ENCODE measurements at regions not wholly inside any gene's neighbourhood (a gene's known extent, or its start where the extent isn't known, plus 50 kb on each side); places are given as distances from the start of the nearest gene placed in this dataset.
"Not testable (repeated sequence)": the region's sequence is repeated elsewhere in the genome, so short reads cannot be mapped to it uniquely, and the experiment has no call there.

DNA sequence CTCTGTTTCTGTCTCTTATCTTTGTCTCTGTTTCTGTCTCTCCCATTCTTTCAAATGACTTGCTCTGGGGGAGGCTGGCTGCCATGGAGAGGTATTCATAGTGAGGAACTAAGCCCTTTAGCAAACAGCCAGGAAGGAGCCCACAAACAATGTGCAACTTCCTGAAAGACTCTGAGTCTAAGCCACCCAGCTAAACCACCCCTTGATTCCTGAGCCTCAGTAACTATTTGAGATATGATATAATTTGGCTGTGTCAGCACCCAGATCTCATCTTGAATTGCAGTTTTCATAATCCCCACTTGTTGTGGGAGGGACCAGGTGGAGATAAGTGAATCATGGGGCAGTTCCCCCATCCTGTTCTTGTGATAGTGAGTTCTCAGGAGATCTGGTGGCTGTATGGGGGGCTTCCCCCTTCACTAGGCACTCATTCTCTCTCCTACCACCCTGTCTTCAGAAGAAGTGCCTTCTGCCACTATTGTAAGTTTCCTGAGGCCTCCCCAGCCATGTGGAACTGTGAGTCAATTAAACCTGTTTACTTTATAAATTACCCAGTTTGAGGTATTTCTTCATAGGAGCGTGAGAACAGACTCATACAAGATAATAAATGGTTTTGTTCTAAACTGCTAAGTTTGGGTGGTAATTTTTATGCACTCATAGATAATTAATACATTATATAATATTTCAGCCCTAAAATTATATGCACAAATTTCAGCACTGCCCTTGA lies 121.2 kb upstream of the FOXP2 start:
- H3K27me3 ChIP-seq (ENCODE audit: low read depth): no peaks in the 10 kb centered on the region
- DNase-seq: no peak
- H3K4me1 ChIP-seq: no peaks in the 10 kb centered on the region
- no peak overlapping the region for H3K27ac ChIP-seq (replicated peaks)
- intact Hi-C loops (cut with micrococcal nuclease): no loop called here
- TF ChIP-seq, protein P1, sequence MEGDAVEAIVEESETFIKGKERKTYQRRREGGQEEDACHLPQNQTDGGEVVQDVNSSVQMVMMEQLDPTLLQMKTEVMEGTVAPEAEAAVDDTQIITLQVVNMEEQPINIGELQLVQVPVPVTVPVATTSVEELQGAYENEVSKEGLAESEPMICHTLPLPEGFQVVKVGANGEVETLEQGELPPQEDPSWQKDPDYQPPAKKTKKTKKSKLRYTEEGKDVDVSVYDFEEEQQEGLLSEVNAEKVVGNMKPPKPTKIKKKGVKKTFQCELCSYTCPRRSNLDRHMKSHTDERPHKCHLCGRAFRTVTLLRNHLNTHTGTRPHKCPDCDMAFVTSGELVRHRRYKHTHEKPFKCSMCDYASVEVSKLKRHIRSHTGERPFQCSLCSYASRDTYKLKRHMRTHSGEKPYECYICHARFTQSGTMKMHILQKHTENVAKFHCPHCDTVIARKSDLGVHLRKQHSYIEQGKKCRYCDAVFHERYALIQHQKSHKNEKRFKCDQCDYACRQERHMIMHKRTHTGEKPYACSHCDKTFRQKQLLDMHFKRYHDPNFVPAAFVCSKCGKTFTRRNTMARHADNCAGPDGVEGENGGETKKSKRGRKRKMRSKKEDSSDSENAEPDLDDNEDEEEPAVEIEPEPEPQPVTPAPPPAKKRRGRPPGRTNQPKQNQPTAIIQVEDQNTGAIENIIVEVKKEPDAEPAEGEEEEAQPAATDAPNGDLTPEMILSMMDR (IDR thresholded peaks at IDR 0.05; ENCODE audit: borderline replicate concordance): no peak
- peaks cover 9% of the 10 kb centered on the region for H3K9me3 ChIP-seq (replicated peaks)
- H3K36me3 ChIP-seq: no peaks in the 10 kb centered on the region
- no peak overlapping the region for H3K4me3 ChIP-seq

DNA sequence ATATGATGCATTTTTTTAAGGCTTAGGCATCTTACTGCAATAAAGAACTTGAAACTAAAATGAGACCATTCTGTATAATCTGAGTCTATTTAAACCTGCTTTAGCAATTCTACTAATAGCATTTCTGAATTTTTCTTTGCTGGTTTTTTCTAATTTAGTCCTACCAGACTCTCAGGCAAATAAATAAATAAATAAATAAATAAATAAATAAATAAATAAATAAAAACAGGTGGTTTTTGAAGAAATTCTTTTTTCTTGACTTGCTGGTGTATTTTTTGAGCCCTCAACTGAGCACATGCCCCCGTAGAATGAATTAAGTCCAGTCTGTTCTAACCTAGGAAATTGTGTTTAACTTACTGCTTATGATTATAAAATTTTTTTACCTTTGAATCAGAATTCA lies 134.7 kb upstream of the FOXP2 start:
- no peaks in the 10 kb centered on the region for H3K27me3 ChIP-seq (ENCODE audit: low read depth)
- intact Hi-C loops (cut with micrococcal nuclease): no loop called here
- no peak overlapping the region for H3K4me3 ChIP-seq
- no peaks in the 10 kb centered on the region for H3K36me3 ChIP-seq
- H3K4me1 ChIP-seq: no peaks in the 10 kb centered on the region
- no peaks in the 10 kb centered on the region for H3K9me3 ChIP-seq (replicated peaks)
- H3K27ac ChIP-seq (replicated peaks): no peak overlapping the region
- DNase-seq: no peak
- TF ChIP-seq, protein P1 (IDR thresholded peaks at IDR 0.05; ENCODE audit: borderline replicate concordance): no peak

DNA sequence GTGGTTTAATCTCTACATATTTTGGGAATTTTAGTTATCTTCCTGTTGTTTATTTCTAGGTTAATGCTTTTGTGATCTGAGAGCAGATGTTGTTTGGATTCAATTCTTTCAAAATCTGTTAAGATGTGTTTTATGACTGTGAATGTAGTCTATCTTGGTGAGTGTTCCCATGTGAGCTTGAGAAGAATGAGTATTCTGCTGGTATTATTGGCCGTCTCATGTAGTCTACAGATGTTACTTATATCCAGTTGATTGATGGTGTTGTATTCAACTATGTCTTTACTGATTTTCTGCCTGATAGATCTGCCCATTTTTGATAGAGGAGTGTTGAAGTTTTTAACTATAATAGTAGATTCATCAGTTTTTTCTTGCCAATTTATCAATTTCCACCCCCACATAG lies 141.4 kb upstream of the FOXP2 start:
- no peaks in the 10 kb centered on the region for H3K27me3 ChIP-seq (ENCODE audit: low read depth)
- H3K9me3 ChIP-seq (replicated peaks): peaks cover 5% of the 10 kb centered on the region
- intact Hi-C loops (cut with micrococcal nuclease): no loop called here
- TF ChIP-seq, protein P1 (IDR thresholded peaks at IDR 0.05; ENCODE audit: borderline replicate concordance): no peak
- no peaks in the 10 kb centered on the region for H3K4me1 ChIP-seq
- DNase-seq: no peak
- H3K4me3 ChIP-seq: no peak overlapping the region
- no peaks in the 10 kb centered on the region for H3K36me3 ChIP-seq
- H3K27ac ChIP-seq (replicated peaks): no peak overlapping the region

DNA sequence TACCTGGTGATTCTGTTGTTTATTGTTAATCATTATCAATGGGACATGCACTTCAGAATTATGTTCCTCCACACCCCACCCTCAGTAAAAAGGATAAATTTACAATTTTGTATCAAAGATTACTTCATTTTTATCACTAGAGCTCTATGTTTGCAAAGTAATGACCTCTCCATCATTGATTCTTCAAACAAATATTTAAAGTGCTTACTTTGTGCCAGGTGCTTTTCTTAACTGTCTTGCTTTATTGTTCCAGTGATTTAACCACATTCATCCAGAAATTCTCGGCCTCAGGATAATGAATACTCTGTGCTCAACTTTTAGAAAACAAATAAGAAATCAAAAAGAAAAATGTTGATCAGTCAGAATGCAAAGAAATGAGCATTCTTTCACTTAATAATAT lies 144.9 kb upstream of the FOXP2 start:
- H3K27ac ChIP-seq (replicated peaks): no peak overlapping the region
- no peaks in the 10 kb centered on the region for H3K27me3 ChIP-seq (ENCODE audit: low read depth)
- H3K4me1 ChIP-seq: no peaks in the 10 kb centered on the region
- no peak overlapping the region for H3K4me3 ChIP-seq
- H3K36me3 ChIP-seq: no peaks in the 10 kb centered on the region
- TF ChIP-seq, protein P1 (IDR thresholded peaks at IDR 0.05; ENCODE audit: borderline replicate concordance): no peak
- intact Hi-C loops (cut with micrococcal nuclease): no loop called here
- H3K9me3 ChIP-seq (replicated peaks): peaks cover 11% of the 10 kb centered on the region
- no peak for DNase-seq

DNA sequence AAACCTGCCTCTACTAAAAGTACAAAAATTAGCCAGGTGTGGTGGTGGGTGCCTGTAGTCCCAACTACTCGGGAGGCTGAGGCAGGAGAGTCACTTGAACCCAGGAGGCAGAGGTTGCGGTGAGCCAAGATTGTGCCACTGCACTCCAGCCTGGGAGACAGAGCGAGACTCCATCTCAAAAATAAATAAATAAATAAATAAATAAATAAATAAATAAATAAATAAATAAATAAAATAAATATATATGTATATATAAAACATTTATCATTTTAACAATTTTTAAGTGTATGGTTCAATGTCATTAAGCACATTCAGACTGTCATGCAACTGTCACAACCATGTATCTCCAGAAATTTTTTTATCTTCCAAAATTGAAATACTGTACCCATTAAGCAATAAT lies 147.1 kb upstream of the FOXP2 start:
- H3K4me1 ChIP-seq; intact Hi-C loops (cut with micrococcal nuclease); H3K27me3 ChIP-seq (ENCODE audit: low read depth); DNase-seq; H3K36me3 ChIP-seq; H3K4me3 ChIP-seq; H3K27ac ChIP-seq (replicated peaks): not testable (repeated sequence)
- peaks cover 10% of the 10 kb centered on the region for H3K9me3 ChIP-seq (replicated peaks)

DNA sequence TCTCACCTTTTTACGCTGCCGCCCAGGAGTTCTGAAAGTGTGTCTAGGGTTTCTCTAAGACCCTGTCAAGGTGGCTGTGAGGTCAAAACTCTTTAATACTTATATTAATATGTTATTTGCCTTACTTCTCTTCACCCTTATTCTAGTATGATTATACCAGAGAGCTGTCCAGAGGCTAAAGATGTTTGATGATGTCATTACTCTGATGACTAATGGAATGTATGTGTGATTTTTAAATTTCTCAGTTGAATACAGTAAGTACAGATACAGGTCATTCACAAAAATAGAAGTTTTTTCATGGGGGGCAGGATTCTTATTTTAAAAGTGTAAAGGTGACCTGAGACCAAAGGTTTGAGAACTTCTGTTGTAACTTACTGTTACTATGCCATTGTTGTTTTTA lies 150.6 kb upstream of the FOXP2 start:
- no peak overlapping the region for H3K4me3 ChIP-seq
- TF ChIP-seq, protein P1 (IDR thresholded peaks at IDR 0.05; ENCODE audit: borderline replicate concordance): no peak
- DNase-seq: no peak
- no peaks in the 10 kb centered on the region for H3K36me3 ChIP-seq
- intact Hi-C loops (cut with micrococcal nuclease): no loop called here
- no peak overlapping the region for H3K27ac ChIP-seq (replicated peaks)
- H3K9me3 ChIP-seq (replicated peaks): peaks cover 6% of the 10 kb centered on the region
- no peaks in the 10 kb centered on the region for H3K27me3 ChIP-seq (ENCODE audit: low read depth)
- no peaks in the 10 kb centered on the region for H3K4me1 ChIP-seq
